WERI-Rb-1 (cell line): ENCODE measurements at regions not wholly inside any gene's neighbourhood (a gene's known extent, or its start where the extent isn't known, plus 50 kb on each side); places are given as distances from the start of the nearest gene placed in this dataset.

ENCODE experiments used
- DNase-seq: peaks from one replicate; pipeline ENCODE4 v3.0.0-alpha.2; 2020
- H3K27ac ChIP-seq: fragments of 250-450 bp; sonication (Bioruptor Pico); 2 replicates; pipeline ENCODE4 v1.5.1; 2020; ENCODE audit warnings: mild to moderate bottlenecking, moderate library complexity
- H3K27me3 ChIP-seq: fragments of 250-450 bp; sonication (Bioruptor Pico); 2 replicates; pipeline ENCODE4 v1.5.1; 2021; ENCODE audit warnings: mild to moderate bottlenecking, low read depth, moderate library complexity; ENCODE audit not compliant: insufficient read depth, severe bottlenecking
- H3K36me3 ChIP-seq: fragments of 250-450 bp; sonication (Bioruptor Pico); 2 replicates; pipeline ENCODE4 v1.5.1; 2020; ENCODE audit warnings: mild to moderate bottlenecking, moderate library complexity
- H3K4me3 ChIP-seq: 2 replicates; pipeline ENCODE4 v1.5.1; 2011; ENCODE audit warnings: low read depth, mild to moderate bottlenecking, control low read depth, low read length
- H3K9me3 ChIP-seq: fragments of 250-450 bp; sonication (Bioruptor Pico); 2 replicates; pipeline ENCODE4 v1.5.1; 2021; ENCODE audit warnings: mild to moderate bottlenecking, moderate library complexity; ENCODE audit not compliant: severe bottlenecking
- TF ChIP-seq, protein P1 (sequence below): IDR thresholded peaks from 2 replicates; pipeline ENCODE4 v1.5.1; 2011; ENCODE audit warnings: low read depth, mild to moderate bottlenecking, control low read depth, inconsistent platforms, low read length

DNA sequence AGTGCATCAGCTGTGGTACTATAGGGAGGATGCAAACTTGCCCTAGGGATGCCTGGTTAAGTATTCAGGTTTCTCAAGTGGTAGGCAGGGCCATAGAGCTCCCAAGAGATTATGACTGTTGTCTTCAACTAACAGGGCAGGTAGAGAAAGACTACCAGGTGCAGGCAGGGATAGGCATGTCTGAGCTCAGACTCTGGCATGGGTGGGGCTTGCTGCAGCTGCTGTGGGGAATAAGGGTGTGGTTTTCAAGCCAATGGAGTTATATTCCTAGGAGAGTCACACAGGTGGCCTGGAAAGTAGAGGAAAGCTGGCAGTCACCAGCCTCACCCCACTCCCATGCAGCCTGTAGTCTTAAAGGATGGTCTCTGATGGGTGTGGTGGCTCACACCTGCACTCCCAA is 673.4 kb upstream of the ADGRL4 start:
- DNase-seq = no peak
- Histone ChIP-seq H3K27me3 (no peaks in the 10 kb centered on the region), H3K9me3 (no peaks in the 10 kb centered on the region), H3K27ac (no peak overlapping the region), H3K36me3 (no peaks in the 10 kb centered on the region), H3K4me3 (no peak overlapping the region)
- TF ChIP-seq, protein P1, sequence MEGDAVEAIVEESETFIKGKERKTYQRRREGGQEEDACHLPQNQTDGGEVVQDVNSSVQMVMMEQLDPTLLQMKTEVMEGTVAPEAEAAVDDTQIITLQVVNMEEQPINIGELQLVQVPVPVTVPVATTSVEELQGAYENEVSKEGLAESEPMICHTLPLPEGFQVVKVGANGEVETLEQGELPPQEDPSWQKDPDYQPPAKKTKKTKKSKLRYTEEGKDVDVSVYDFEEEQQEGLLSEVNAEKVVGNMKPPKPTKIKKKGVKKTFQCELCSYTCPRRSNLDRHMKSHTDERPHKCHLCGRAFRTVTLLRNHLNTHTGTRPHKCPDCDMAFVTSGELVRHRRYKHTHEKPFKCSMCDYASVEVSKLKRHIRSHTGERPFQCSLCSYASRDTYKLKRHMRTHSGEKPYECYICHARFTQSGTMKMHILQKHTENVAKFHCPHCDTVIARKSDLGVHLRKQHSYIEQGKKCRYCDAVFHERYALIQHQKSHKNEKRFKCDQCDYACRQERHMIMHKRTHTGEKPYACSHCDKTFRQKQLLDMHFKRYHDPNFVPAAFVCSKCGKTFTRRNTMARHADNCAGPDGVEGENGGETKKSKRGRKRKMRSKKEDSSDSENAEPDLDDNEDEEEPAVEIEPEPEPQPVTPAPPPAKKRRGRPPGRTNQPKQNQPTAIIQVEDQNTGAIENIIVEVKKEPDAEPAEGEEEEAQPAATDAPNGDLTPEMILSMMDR = no peak

DNA sequence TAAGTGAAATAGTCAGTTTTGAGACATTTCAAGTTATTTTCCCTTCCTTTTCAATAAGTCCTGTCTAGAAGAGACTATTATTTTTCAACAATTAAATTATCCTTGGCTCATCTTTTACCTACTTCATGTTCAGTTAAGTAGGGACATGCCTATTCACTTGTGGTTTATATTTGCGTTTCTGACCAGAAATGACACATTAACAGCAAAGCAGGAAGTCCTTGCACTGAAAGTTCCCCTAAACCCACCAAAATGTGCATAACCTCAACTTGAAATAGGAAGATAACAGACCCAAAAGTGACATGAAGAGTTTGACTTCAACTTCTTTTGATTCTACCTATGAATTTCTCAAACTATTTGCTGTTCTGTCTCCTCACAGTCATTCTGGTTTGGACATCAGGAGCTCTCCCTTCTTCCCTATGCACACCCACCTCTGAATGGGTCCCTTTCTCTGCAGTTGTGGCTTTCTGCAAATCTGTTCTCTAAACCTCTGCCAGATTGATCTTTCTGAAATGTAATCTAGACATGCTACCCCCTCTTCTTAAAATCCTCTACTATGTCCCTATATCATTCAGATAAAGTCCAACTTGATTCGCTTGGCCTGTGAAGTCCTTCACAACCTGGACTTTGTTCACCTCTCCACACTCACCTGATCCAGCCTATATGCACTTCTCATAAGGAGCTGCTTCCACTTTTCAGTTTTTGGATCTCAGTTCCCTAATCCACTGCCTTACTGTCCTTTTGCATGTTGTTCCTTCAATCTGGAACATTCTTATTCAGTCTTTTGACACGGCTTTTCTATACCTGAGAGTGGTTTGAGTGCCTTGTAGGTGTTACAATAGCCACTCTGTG is 661.5 kb upstream of the ADGRL4 start:
- Histone ChIP-seq H3K36me3 (no peaks in the 10 kb centered on the region), H3K9me3 (no peaks in the 10 kb centered on the region), H3K27ac (no peak overlapping the region), H3K4me3 (no peak overlapping the region), H3K27me3 (no peaks in the 10 kb centered on the region)
- DNase-seq = no peak
- TF ChIP-seq, protein P1 = no peak

DNA sequence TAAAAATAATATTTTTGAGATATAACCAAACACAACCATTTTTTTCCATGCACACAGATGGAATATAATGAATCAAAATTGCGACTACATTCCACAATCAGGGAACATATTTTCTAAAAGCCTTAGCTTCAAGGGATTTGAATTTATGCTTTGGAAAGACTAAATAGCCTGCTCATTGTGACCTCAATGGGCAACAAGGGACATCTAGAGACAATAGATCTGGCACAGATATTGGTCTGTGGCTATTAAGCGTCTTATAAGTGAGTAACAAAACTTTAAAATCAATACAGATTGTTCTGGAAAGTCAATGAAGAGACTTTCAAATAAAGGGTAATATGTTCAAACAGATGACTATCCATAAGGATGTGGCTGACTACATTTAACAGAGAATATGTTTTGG is 660.6 kb upstream of the ADGRL4 start:
- H3K36me3 ChIP-seq = no peaks in the 10 kb centered on the region
- H3K27ac ChIP-seq = no peak overlapping the region

DNA sequence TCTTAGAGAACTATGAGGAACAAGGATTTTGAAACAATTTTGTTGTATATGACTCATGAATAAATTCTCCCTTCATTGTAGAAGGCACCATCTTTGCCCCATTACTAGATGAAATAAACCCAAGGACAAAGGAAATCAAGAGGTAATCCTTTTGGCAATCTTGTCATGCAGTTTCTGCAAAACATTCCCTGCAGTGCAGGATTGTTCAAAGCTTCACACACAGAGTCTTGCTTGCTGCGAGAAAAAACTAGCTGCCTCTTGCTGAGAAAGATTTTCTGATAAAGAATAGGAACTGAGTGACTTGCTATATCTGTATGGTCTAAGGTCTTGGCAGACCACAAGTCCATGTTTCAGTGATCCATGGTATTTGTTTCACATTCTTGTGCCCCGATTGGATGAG is 657.4 kb upstream of the ADGRL4 start:
- Histone ChIP-seq H3K4me3 (no peak overlapping the region), H3K27me3 (no peaks in the 10 kb centered on the region), H3K36me3 (no peaks in the 10 kb centered on the region), H3K9me3 (no peaks in the 10 kb centered on the region), H3K27ac (no peak overlapping the region)
- DNase-seq = no peak
- TF ChIP-seq, protein P1 = no peak

More for the DNA sequence above, 660.6 kb upstream of the ADGRL4 start:
- Histone ChIP-seq H3K9me3 (no peaks in the 10 kb centered on the region), H3K4me3 (no peak overlapping the region), H3K27me3 (no peaks in the 10 kb centered on the region)
- DNase-seq = no peak
- TF ChIP-seq, protein P1 = no peak

DNA sequence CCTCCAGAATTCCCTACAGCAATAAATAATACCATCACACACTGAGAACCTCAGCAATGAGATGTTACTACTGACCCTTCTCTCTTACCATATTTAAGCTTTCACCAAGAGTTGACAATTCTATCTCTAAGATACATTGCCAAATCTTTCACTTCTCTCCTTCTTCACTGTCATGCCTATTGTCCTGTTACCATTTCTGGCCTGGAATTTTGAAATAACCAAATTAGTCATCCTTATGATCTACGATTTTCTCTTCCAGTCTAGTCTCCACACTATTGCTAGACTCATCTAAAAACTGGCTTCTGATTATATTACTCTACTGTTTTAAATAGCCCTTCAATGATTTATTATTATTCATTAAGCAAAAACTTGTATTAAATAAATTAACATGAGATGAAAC is 656.1 kb upstream of the ADGRL4 start:
- H3K36me3 ChIP-seq = no peaks in the 10 kb centered on the region
- H3K27ac ChIP-seq = no peak overlapping the region
- no peak for DNase-seq
- no peaks in the 10 kb centered on the region for H3K9me3 ChIP-seq
- TF ChIP-seq, protein P1 = no peak
- H3K4me3 ChIP-seq = no peak overlapping the region
- H3K27me3 ChIP-seq = no peaks in the 10 kb centered on the region

DNA sequence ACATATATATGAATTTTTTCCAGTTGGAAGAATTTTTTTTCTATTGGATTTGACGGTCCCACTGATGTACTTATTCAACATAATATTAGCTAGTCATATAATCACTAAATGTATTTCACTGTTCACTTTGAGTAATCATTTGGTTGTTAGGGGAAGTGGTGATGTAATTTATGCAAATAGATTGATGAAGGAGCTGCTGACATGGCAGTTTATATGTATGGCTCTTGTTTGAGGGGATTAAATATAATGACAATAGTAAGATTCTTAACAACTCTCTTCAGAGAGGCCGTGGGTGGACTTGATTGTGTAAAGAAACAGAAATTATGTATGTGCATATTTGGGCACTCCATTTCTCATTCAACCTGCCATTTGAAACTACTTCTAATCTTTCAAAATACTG is 653.6 kb upstream of the ADGRL4 start:
- no peaks in the 10 kb centered on the region for H3K36me3 ChIP-seq
- no peak overlapping the region for H3K27ac ChIP-seq
- no peak for DNase-seq
- no peaks in the 10 kb centered on the region for H3K9me3 ChIP-seq
- no peak overlapping the region for H3K4me3 ChIP-seq
- TF ChIP-seq, protein P1 = no peak
- H3K27me3 ChIP-seq = no peaks in the 10 kb centered on the region
